ENCODE measurements at regions not wholly inside any gene's neighbourhood (a gene's known extent, or its start where the extent isn't known, plus 50 kb on each side); places are given as distances from the start of the nearest gene placed in this dataset.
"Not testable (repeated sequence)": the region's sequence is repeated elsewhere in the genome, so short reads cannot be mapped to it uniquely, and the experiment has no call there.

- POLR2A ChIA-PET; ATAC-seq; H3K9me3 ChIP-seq; H3K4me1 ChIP-seq; FAIRE-seq; H3K4me3 ChIP-seq; H3K4me2 ChIP-seq; H3K27ac ChIP-seq; DNase-seq (ENCODE audit: low read depth in 1 of 2, low spot score in 1 of 2); CTCF ChIA-PET: not testable (repeated sequence)
- WGBS (ENCODE audit: missing lambda C conversion rate) = 0% methylated on average over 2 of the region's 7 CpGs
Measured at GRCh38 chr16:32003819-32004218, 130.2 kb downstream of the ZNF267 start.

- POLR2A ChIA-PET, H3K4me2 ChIP-seq, H3K27ac ChIP-seq, CTCF ChIA-PET, ATAC-seq, H3K4me1 ChIP-seq, H3K4me3 ChIP-seq, H3K9me3 ChIP-seq, FAIRE-seq: not testable (repeated sequence)
- peak in 1 of 2 experiments; percentile 12 for DNase-seq (ENCODE audit: low read depth in 1 of 2, low spot score in 1 of 2)
- 23% methylated on average over 3 of the region's 10 CpGs for WGBS (ENCODE audit: missing lambda C conversion rate)
Measured at GRCh38 chr16:32038783-32039496, 165.3 kb downstream of the ZNF267 start.

DNA sequence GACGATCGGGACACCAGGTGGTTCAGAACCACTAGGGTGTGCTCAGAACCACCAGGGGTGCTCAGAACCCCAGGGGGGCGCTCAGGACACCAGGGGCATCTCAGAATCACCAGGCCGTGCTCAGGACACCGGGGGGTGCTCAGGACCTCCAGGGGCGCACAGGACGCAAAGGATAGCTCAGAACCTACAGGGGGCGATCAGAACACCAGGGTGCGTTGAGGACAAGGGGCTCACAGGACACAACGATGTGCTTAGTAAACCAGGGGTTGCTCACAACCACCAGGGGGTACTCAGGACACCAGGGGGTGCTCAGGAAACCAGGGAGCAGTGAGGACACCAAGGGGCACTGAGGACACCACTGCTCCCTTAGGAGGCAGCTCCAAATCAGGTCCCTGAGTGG, 166.3 kb downstream of the ZNF267 start:
- POLR2A ChIA-PET; H3K4me1 ChIP-seq; CTCF ChIA-PET; ATAC-seq; H3K4me2 ChIP-seq; FAIRE-seq; H3K4me3 ChIP-seq; DNase-seq (ENCODE audit: low read depth in 1 of 2, low spot score in 1 of 2); H3K9me3 ChIP-seq; H3K27ac ChIP-seq: not testable (repeated sequence)
- WGBS (ENCODE audit: missing lambda C conversion rate) = no CpG with 5 or more reads among the region's 10 CpGs

DNA sequence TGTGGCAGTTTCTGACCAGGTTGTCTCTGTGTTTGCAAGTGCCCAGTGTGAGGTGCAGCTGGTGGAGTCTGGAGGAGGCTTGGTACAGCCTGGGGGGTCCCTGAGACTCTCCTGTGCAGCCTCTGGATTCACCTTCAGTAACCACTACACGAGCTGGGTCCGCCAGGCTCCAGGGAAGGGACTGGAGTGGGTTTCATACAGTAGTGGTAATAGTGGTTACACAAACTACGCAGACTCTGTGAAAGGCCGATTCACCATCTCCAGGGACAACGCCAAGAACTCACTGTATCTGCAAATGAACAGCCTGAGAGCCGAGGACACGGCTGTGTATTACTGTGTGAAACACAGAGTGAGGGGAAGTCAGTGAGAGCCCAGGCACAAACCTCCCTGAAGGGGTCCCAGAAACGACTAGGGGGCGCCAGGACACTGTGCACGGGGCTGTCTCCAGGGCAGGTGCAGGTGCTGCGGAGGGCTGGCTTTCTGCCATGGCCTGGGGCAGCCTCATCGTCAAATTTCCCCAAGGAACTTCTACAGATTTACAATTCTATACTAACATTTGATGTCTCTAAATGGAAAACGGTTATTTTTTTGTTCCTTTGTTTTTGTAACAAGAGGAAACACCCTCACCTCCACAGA, 187.0 kb upstream of the TP53TG3D start:
- H3K4me3 ChIP-seq; POLR2A ChIA-PET; H3K27ac ChIP-seq; DNase-seq (ENCODE audit: low read depth in 1 of 2, low spot score in 1 of 2); FAIRE-seq; H3K4me2 ChIP-seq; H3K4me1 ChIP-seq; H3K9me3 ChIP-seq; CTCF ChIA-PET; ATAC-seq: not testable (repeated sequence)
- WGBS (ENCODE audit: missing lambda C conversion rate) = 10% methylated on average over 10 of the region's 13 CpGs

- CTCF ChIA-PET; FAIRE-seq; POLR2A ChIA-PET; H3K4me1 ChIP-seq; ATAC-seq; H3K4me3 ChIP-seq; H3K9me3 ChIP-seq; H3K4me2 ChIP-seq; H3K27ac ChIP-seq; DNase-seq (ENCODE audit: low read depth in 1 of 2, low spot score in 1 of 2): not testable (repeated sequence)
- WGBS (ENCODE audit: missing lambda C conversion rate) = 0% methylated on average over 1 of the region's 3 CpGs
Measured at GRCh38 chr16:32071586-32071985, 181.5 kb upstream of the TP53TG3D start.

DNA sequence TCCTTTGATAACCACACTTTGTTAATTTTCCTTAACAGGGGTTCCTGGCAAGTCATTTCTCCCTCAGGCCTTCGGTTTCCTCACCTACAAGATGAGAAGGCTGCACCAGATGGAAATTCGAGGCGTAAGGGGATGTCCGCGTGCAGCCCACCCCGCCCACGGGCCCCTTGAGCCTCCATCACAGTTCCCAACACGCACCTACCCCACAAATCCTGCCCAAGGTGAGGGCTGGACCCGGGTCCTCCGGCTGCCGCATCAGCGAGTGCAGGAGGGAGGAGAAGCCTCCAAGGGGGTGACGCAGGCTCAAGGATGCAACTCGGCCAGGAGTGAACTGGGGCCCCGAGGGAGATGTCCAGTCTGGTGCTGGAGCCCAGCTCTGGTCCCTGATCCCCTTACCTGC, 169.2 kb upstream of the TP53TG3D start:
- 58% methylated on average over 7 of the region's 15 CpGs for WGBS (ENCODE audit: missing lambda C conversion rate)
- H3K4me1 ChIP-seq; CTCF ChIA-PET; DNase-seq (ENCODE audit: low read depth in 1 of 2, low spot score in 1 of 2); ATAC-seq; FAIRE-seq; H3K4me2 ChIP-seq; POLR2A ChIA-PET; H3K9me3 ChIP-seq; H3K27ac ChIP-seq; H3K4me3 ChIP-seq: not testable (repeated sequence)

GRCh38 chr16:32084656-32085401, 168.3 kb upstream of the TP53TG3D start:
- 27% methylated on average over 43 of the region's 86 CpGs for WGBS (ENCODE audit: missing lambda C conversion rate)
- peak overlapping the region; percentile 84 for H3K4me2 ChIP-seq
- POLR2A ChIA-PET; H3K27ac ChIP-seq; DNase-seq (ENCODE audit: low read depth in 1 of 2, low spot score in 1 of 2); CTCF ChIA-PET; ATAC-seq; FAIRE-seq; H3K4me1 ChIP-seq; H3K9me3 ChIP-seq: not testable (repeated sequence)
- H3K4me3 ChIP-seq = peak overlapping the region; percentile 45; the same call in 1 of the 3 replicates

Data from A549 (cell line).